Panc1 (cell line): ENCODE measurements at regions not wholly inside any gene's neighbourhood (a gene's known extent, or its start where the extent isn't known, plus 50 kb on each side); places are given as distances from the start of the nearest gene placed in this dataset.

ENCODE experiments used
- ATAC-seq: fragments of 200-7000 bp; cut with Tn5 transposase; 2 replicates; pipeline ENCODE4 v1.9.1; 2020; ENCODE audit warnings: mild to moderate bottlenecking, moderate library complexity
- BruUV-seq: library from RNA; stranded (reverse); fragments of 400-500 nt; replicated peaks from 2 replicates; lab custom pipeline; 2021; lab: Mats Ljungman, UMichigan
- CTCF ChIA-PET: fragments of 300-600 bp; sonication (Branson Sonifier 250); formaldehyde crosslinking; loops from one replicate; lab custom pipeline; 2022; ENCODE audit warnings: antibody characterized with exemption; lab: Charles Lee
- POLR2A ChIA-PET: fragments of 300-600 bp; sonication (Branson Sonifier 250); formaldehyde crosslinking; loops from one replicate; lab custom pipeline; 2022; ENCODE audit warnings: antibody characterized with exemption; lab: Charles Lee
- DNase-seq: peaks from one replicate; pipeline ENCODE4 v3.0.0-alpha.2; 2010; ENCODE audit warnings: low read depth, low spot score
- H3K27ac ChIP-seq: 2 replicates; pipeline ENCODE4 v1.5.1; 2011; ENCODE audit warnings: mild to moderate bottlenecking, low read length, inconsistent platforms
- H3K27me3 ChIP-seq: fragments of 200-500 bp; sonication (Bioruptor generic); 2 replicates; pipeline ENCODE4 v1.6.0; 2014; ENCODE audit warnings: low read length, inconsistent platforms; ENCODE audit not compliant: control insufficient read depth, insufficient read depth
- H3K36me3 ChIP-seq: fragments of 200-500 bp; sonication (Bioruptor generic); 2 replicates; pipeline ENCODE4 v1.5.1; 2014; ENCODE audit warnings: inconsistent platforms, mild to moderate bottlenecking, low read length, moderate library complexity; ENCODE audit not compliant: control insufficient read depth, insufficient read depth
- H3K4me1 ChIP-seq: 2 replicates; pipeline ENCODE4 v1.5.1; 2011; ENCODE audit warnings: inconsistent platforms, mild to moderate bottlenecking, low read length, moderate library complexity; ENCODE audit not compliant: control insufficient read depth, insufficient read depth
- H3K4me3 ChIP-seq, 2 experiments: 2 replicates each; pipeline ENCODE4 v1.5.1; 2011 to 2012; ENCODE audit warnings: low read depth in 2 of 2, low read length in 2 of 2, mild to moderate bottlenecking in 2 of 2, inconsistent platforms in 1 of 2, moderate library complexity in 1 of 2
- H3K9me3 ChIP-seq: fragments of 200-500 bp; sonication (Bioruptor generic); 2 replicates; pipeline ENCODE4 v1.5.1; 2014; ENCODE audit warnings: low read depth, mild to moderate bottlenecking, inconsistent platforms, low read length, moderate library complexity; ENCODE audit not compliant: control insufficient read depth, insufficient read depth
- POLR2AphosphoS5 ChIP-seq: IDR thresholded peaks from 2 replicates; pipeline ENCODE4 v1.6.1; 2012; ENCODE audit warnings: mild to moderate bottlenecking, low read depth, low read length, moderate library complexity
- SIN3A ChIP-seq: IDR thresholded peaks from 2 replicates; pipeline ENCODE4 v1.6.1; 2012; ENCODE audit warnings: low read depth, mild to moderate bottlenecking, low read length, moderate library complexity, borderline replicate concordance; ENCODE audit not compliant: insufficient read depth
- TCF7L2 ChIP-seq: IDR thresholded peaks from 2 replicates; pipeline ENCODE4 v1.6.1; 2011; ENCODE audit warnings: mild to moderate bottlenecking, low read depth, low read length, inconsistent platforms
- in situ Hi-C: cut with HindIII; loops from 2 replicates; pipeline ENCODE4 v1.10.0; 2016; ENCODE audit warnings: low sequenced_read_pairs, low pct_unique_long_range_greater_than_20kb
- intact Hi-C: fragments of 100-400 bp; cut with micrococcal nuclease; formaldehyde crosslinking; loops from one replicate; pipeline ENCODE4 v1.10.0; 2022; ENCODE audit not compliant: unreplicated experiment
- TF ChIP-seq, protein P1 (sequence below), 2 experiments: IDR thresholded peaks; 2 replicates each; pipeline ENCODE4 v1.6.1; 2011 to 2012; ENCODE audit warnings: low read depth in 2 of 2, control low read depth in 1 of 2, low read length in 1 of 2, mild to moderate bottlenecking in 1 of 2, moderate library complexity in 1 of 2; ENCODE audit not compliant: insufficient read depth in 1 of 2
- TF ChIP-seq, protein P2 (sequence below): fragments of 450-650 bp; IDR thresholded peaks from 2 replicates; pipeline ENCODE4 v1.5.1; 2017; ENCODE audit warnings: mild to moderate bottlenecking

DNA sequence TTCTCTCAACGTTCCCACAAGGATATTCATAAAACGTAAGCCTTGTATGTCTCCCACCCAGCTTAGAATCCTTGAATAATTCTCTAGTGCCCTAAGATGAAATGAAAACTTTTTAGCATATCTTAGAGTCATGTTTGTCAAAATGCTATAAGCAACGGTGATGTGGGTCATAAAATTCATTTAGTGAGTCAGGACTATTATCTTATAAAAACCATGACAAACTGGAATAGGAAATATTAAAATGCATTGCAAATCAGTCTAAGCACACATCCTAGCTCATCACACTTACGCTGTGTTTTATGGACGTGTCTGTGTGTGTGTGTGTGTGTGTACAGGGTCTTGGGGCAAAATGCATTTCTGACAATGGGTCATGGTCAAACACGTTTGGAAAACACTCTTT, 119.9 kb upstream of the ST6GAL2 start:
- ChIA-PET POLR2A (no interaction called here), CTCF (no interaction called here)
- BruUV-seq, result no TSS peak
- Histone ChIP-seq H3K27me3 (no peaks in the 10 kb centered on the region), H3K27ac (no peak overlapping the region), H3K4me1 (no peaks in the 10 kb centered on the region), H3K4me3 (no peak overlapping the region), H3K9me3 (no peaks in the 10 kb centered on the region), H3K36me3 (no peaks in the 10 kb centered on the region)
- no peak for ATAC-seq
- TF ChIP-seq, protein P1, sequence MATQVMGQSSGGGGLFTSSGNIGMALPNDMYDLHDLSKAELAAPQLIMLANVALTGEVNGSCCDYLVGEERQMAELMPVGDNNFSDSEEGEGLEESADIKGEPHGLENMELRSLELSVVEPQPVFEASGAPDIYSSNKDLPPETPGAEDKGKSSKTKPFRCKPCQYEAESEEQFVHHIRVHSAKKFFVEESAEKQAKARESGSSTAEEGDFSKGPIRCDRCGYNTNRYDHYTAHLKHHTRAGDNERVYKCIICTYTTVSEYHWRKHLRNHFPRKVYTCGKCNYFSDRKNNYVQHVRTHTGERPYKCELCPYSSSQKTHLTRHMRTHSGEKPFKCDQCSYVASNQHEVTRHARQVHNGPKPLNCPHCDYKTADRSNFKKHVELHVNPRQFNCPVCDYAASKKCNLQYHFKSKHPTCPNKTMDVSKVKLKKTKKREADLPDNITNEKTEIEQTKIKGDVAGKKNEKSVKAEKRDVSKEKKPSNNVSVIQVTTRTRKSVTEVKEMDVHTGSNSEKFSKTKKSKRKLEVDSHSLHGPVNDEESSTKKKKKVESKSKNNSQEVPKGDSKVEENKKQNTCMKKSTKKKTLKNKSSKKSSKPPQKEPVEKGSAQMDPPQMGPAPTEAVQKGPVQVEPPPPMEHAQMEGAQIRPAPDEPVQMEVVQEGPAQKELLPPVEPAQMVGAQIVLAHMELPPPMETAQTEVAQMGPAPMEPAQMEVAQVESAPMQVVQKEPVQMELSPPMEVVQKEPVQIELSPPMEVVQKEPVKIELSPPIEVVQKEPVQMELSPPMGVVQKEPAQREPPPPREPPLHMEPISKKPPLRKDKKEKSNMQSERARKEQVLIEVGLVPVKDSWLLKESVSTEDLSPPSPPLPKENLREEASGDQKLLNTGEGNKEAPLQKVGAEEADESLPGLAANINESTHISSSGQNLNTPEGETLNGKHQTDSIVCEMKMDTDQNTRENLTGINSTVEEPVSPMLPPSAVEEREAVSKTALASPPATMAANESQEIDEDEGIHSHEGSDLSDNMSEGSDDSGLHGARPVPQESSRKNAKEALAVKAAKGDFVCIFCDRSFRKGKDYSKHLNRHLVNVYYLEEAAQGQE (IDR thresholded peaks at IDR 0.05; ENCODE audit: insufficient read depth in 1 of 2, low read depth in 2 of 2, low read length in 1 of 2), result no peak
- TF ChIP-seq TCF7L2, result no peak
- no peak for TF ChIP-seq SIN3A
- no peak for TF ChIP-seq POLR2AphosphoS5
- TF ChIP-seq, protein P2, sequence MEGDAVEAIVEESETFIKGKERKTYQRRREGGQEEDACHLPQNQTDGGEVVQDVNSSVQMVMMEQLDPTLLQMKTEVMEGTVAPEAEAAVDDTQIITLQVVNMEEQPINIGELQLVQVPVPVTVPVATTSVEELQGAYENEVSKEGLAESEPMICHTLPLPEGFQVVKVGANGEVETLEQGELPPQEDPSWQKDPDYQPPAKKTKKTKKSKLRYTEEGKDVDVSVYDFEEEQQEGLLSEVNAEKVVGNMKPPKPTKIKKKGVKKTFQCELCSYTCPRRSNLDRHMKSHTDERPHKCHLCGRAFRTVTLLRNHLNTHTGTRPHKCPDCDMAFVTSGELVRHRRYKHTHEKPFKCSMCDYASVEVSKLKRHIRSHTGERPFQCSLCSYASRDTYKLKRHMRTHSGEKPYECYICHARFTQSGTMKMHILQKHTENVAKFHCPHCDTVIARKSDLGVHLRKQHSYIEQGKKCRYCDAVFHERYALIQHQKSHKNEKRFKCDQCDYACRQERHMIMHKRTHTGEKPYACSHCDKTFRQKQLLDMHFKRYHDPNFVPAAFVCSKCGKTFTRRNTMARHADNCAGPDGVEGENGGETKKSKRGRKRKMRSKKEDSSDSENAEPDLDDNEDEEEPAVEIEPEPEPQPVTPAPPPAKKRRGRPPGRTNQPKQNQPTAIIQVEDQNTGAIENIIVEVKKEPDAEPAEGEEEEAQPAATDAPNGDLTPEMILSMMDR, result no peak
- intact Hi-C loops (no loop called here), in situ Hi-C loops (no loop called here)
- no peak for DNase-seq

DNA sequence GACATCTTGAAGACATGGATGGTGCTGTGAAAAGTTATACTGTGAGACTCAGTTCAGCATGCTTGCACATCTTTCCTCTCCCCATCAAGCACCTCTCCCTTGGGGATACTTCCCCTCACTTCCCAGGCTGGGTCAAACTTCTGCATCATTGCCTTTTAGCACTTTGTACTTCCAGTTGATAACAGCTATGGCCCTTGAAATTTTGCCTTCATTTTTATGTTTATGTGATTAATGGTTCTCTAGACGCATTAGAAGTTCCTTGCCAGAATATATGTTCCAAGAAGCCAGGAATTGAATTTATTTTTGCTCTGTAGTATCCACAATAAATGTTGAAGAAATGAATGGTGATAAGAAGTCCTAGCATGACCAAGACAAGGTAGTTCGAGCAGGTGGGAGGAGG, 120.9 kb upstream of the ST6GAL2 start:
- no peak for TF ChIP-seq SIN3A
- no peak for TF ChIP-seq TCF7L2
- TF ChIP-seq, protein P1 (IDR thresholded peaks at IDR 0.05; ENCODE audit: insufficient read depth in 1 of 2, low read depth in 2 of 2, low read length in 1 of 2), result no peak
- TF ChIP-seq, protein P2, result no peak
- no peak for TF ChIP-seq POLR2AphosphoS5
- in situ Hi-C loops (no loop called here), intact Hi-C loops (no loop called here)
- no peak for ATAC-seq
- Histone ChIP-seq H3K27ac (no peak overlapping the region), H3K36me3 (no peaks in the 10 kb centered on the region), H3K27me3 (no peaks in the 10 kb centered on the region), H3K9me3 (no peaks in the 10 kb centered on the region), H3K4me1 (no peaks in the 10 kb centered on the region), H3K4me3 (no peak overlapping the region)
- ChIA-PET CTCF (no interaction called here), POLR2A (no interaction called here)
- no peak for DNase-seq
- no TSS peak for BruUV-seq
